Fibroblast of skin of right biceps (primary cell): ENCODE measurements at regions not wholly inside any gene's neighbourhood (a gene's known extent, or its start where the extent isn't known, plus 50 kb on each side); places are given as distances from the start of the nearest gene placed in this dataset.

Source experiments
- DNase-seq: peaks from one replicate; pipeline ENCODE4 v3.0.0-alpha.2; 2013

DNA sequence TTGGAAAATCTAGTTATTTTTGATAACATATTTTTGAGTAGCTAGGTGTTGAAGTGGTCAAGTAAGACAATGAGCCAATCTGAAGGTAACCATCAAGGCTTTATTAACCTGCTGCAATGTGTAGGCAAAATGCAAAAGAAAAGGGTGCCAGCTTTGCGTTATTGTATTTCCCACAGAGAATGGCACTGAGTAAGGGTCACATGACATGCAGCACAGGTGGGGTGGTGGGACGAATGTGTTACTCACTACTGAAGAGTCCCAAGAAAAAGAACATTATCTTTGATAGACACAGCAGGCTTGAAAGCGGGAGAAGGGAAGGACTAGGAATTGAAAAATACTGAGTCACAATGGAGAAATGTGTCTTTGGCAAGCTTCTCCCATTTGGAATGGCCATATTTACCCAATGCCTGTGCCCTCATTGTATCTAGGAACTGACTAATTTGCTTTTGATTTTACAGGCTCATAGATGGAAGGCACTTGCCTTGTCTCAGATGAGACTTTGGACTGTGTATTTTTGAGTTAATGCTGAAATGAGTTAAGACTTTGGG is 898.6 kb upstream of the POT1 start:
- no peak for DNase-seq

DNA sequence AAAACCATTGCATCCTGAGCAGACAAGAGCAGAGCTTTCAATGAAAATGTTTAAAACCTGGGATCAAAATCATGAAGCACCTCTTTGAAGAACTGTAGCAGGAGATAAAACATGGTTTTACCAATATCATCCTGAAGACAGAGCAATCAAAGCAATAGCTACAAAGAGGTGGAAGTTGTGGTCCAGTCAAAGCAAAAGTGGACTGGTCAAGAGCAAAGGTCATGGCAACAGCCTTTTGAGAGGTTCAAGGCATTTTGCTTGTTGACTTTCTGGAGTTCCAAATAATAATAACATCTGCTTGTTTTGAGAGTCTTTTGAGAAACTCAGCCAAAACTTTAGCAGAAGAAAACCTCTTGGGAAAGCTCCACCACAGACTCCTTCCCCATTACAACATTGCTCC is 893.9 kb upstream of the POT1 start:
- DNase-seq, result no peak

DNA sequence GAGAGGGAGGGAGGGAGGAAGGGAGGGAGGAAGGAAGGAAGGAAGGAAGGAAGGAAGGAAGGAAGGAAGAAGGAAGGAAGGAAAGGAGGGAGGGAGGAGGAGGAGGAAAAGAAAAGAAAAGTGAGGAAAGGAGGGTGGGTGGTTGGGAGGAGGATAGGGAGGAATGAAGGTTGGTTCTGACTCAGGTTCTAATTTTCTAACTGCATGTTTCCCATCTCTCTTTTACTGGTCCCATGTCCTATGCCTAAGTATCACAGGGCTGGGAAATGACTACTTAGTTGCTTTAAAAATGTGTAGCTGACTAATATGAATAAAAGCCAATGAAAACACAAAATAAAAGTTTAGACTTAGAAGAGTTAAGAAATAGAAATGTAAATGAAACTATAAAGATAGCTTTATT is 890.9 kb upstream of the POT1 start:
- DNase-seq, result no peak

DNA sequence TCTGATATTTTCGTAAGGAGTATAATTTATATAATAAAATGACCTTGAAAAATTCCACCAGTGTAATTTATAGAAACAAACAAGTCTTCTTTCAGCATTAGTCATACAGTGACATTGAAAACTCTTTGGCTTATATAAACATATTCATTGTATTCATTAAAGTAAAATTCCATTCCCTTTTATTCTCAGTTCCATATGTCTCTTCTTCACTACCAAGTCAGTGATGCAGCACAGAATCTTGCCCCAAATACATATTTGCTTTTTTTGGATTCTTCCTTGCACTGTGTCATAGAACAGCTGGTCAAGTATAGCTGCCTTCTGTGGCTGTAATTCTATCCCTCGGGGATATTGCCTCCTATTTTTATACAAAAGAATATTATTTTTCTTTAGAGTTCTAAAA is 884.5 kb upstream of the POT1 start:
- peak; percentile 14 for DNase-seq

DNA sequence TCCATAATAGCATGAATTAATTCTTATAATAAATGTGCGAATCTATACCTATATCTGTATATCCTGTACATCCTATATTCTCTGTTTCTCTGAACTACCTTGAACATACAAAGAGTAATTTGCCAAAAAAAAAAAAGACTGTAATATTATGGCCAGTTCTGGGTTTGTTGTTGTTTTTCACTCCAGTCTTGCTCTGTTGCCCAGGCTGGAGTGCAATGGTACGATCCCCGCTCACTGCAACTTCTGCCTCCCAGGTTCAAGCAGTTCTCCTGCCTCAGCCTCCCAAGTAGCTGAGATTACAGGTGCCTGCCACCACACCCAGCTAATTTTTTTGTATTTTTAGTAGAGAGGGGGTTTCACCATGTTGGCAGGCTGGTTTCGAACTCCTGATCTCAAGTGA is 876.9 kb upstream of the POT1 start:
- peak; percentile 3 for DNase-seq

DNA sequence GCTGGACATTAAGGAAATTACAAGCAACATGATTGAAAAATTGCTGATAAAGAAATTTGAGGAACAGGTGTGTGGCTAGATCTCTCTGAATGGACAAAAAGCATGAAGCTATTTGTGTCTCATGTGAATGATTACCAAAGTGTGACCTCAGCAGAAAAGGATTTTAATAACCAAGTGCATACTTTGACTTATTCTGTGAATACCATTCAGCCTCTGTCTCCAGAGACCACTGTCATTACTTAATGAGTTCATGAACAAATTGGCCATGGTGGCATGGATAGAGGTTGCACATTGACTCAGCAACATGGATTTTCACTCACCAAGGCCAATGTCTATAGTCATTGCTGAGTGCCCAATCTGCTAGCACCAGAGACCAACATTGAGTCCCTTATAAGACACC is 874.6 kb upstream of the POT1 start:
- no peak for DNase-seq

DNA sequence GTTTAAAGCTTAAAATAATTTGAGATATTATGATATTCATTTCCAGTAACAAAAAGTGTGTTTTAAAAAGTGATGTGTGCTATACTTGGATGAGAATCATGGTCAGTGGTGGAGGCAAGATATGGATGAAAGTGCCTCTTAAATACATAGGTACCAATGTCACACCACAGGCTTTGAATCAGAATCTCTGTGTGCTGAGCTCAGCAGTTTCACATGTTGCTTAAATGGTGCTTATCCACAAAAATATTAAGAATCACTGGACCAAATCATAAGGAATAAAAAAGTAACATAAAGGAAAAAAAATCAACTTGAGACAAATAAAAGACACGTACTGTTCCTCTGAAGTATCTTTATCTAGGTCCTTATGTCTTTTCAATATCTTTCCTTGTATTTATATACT is 850.5 kb upstream of the POT1 start:
- no peak for DNase-seq

DNA sequence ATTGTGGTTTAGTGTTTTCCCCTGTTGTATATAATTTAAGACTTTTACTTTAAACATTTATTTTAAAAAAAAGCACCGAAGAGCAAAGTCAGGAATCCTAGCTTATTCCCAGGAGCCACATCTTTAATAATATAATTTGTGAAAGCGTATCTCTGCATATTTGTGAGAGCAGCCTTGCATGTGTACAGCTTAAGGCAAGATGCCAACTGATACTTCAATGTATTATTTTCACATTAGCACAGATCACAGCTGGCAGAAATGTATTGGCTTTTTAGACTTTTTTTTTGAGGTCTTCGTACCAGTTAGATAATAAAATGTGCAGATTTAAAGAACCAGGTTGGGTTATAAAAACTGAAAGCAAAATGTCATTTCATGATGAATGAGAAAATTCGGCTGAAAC is 845.7 kb upstream of the POT1 start:
- no peak for DNase-seq

DNA sequence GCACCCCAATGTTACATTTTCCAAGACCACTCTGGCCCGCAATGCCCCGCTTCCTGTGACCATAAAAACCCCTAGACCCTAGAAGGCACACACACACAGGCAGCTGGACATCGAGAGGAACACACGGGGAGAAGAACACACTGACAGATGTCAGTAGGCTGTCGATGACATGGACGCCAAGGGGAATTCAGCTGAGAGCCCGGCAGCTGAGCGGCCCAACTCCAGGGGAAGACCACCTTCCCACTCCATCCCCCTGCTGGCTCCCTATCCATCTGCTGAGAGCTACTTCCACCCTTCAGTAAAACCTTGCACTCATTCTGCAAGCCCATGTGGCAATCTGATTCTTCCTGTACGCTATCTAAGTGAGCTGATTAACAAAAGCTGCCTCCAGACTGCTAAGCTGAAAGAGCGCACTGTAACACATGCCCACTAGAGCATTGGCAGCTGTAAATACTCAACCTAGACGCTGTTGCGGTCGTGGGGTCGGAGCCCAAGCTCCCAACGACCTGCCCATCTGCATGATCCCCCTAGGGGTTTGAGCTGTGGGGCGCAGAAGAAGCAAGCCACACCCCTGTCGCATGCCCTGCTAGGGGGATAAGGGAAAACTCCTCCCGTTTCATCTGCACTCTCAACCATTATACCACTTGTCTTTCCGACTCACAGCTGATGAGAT is 843.6 kb upstream of the POT1 start:
- no peak for DNase-seq

DNA sequence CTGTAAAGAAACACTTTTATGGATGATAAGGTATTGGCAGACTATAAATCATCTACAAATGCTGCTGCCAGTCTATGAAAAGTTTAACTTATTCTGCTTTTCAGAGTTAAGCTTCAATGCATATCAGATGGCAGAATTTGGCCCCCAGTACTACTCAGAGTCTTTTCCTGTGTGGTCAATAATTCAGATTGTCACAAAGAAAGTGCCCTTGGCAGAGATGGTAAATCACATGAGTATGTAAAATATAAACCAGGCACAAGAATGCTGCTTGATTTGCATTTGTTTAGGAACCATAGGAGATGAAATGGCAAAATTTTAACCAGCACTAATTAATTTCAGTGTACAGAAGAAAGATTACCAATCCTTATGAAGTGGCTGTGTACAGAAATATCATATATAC is 818.3 kb upstream of the POT1 start:
- no peak for DNase-seq

DNA sequence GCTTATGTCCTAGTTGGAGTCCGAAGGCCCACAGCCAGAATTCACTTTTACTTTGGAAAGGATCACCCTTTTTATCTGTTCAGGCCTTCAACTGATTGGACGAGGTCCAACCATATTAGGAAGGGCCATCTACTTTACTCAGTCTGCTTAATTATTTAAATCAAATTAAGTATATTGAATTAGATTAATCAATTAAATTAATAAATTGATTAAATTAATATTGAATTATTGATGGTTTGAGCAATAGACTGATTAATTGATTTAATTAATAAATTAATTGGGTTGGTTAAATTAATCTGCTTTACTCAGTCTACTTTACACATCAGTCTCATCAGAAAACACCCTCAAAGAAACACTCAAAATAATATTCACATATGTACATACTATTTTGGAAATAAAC is 816.9 kb upstream of the POT1 start:
- DNase-seq, result no peak

DNA sequence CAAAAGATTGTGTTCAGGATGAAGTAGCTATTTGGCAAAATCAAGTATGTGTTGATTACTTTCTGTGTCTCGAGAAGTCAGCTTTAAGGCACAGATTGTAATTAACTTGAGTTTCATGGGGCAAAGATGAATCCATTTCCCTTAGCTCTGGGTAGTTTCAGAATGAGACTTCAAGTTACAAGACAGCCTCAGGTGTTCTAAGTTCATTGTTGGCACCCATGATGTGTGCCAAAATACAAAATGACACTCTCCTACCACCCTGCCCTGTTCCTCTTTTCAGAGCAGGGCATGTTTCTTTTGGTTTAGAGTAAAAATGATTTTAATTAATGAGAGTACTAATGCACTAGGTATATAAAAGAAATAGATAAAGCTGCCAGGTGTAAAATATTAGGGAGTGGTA is 797.6 kb upstream of the POT1 start:
- no peak for DNase-seq

DNA sequence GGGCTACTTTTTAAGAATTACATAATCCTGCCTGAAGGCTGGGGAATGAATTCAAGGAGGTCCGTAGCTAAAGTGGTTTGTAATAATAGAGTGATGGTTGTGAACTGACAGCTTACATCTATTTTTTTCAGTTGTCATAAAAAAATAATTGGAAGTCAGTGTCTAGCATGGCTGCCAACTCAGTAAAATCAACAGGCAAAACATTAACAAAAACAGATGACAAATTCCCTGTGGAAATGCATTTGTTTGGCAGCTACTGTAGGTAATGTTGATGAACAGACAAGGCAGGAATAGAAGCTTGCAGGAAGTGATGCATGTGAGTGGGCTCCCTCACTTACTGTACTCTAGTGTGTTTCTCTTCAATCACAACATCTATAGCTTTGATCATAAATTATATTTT is 766.0 kb upstream of the POT1 start:
- no peak for DNase-seq

DNA sequence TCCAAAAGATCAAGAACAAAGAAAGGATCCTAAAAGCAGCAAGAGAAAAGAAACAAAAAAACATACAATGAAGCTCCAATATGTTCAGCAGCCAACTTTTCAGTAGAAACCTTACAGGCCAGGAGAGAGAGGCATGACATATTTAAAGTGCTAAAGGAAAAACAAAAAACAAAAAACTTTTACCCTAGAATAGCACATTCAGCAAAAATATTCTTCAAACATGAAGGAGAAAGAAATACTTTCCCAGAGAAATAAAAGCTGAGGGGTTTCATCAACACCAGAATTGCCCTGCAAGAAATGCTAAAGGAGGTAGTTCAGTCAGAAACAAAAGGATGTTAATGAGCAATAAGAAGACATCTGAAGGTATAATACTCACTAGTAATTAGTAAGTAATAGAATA is 753.5 kb upstream of the POT1 start:
- DNase-seq, result no peak

DNA sequence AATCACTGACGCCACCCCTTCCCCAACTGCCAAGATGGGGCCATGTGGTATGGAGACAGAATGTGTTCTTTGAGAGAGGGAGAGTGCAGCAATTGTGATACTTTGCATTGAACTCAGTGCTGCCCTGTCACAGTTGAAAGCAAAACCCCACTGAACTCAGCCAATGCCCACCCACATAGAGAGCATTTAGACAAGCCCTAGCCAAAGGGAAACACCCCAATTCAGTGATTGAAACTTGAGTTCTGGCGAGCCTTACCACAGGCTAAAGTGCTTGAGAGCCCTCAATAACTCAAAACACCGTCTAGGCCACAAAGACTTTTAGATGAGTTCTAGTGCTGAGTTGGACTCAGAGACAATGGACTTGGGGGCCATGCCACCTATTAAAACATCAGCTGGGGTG is 751.9 kb upstream of the POT1 start:
- DNase-seq, result no peak

DNA sequence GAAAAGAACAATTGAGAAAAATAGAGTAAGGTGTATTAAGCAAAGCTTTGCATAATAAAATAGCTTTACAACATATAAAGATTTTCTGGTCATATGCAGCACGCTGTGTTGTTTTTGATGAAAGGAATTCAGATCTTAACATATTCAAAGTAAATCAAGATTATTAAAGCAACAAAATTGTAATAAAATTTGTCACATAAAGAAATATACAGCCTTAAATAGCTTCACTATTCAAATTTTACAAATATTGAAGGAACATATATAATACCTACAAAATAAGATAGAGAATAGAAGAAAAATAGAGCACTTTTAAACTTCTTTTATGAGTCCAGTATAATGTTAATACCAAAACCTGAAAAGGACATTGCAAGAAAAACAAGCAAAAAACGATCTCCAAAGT is 749.1 kb upstream of the POT1 start:
- DNase-seq, result no peak

DNA sequence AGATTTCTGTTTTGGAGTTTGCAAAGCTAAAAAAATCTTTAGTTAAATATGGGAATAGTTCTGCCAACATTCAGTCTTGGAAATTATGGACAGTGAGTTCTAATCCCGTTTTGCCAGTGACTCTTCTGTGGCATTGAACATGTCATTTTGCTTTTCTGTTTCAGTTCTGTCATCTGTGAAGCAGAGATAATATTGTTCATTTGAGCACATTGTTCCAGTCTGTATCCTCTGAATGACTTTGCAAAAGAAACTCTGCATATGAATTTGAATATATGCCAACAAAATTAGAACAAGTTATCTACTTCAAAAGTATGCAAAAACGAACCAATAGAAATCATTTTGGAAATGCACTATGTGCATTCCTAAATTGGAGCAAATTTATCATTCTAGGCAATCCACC is 746.0 kb upstream of the POT1 start:
- DNase-seq, result no peak

DNA sequence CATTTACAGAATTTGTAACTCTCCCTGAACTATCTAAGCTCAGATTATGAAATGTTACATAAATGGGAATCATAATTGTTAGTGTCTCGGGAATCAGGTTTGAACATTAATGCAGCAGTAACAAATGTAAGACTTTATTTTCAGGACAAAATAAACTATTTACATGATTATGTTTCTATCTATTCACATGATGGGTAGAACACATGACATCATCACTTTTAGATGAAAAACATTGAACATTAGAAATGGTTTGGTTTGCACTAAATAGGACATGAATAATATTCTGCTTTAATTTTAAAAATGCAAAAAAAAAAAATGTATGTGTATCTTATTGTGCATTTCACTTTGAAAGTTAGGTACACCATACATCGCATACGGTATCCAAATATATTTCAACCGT is 745.5 kb upstream of the POT1 start:
- no peak for DNase-seq

DNA sequence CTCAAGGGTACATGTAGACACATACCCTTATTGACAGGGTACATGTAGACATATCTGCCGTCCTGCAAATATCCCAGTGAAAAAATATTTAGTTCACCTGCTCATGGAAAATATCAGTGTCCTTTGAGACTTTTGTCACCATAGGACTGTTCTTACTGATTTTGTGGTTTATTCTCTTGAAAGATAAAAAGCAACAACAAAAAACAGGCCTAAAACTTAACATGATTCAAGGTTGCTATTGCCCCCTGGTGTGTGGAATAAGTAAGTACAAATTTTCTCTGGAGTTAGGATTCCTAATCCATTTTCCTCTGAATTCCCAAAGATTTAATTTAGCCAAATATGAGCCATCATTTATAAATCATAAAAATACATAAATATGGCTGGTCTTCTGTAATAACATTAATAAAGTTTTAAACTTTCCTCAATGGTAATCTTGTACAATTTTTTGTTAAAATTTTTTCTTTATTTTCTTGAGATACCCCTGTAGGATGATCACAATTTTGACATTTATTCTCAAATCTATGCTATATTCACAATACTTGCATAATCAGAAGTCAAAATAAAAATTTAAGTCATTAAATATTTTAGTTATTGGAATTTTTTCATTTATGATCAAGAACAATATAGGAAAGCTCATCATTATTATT is 741.4 kb upstream of the POT1 start:
- DNase-seq, result peak; percentile 4

DNA sequence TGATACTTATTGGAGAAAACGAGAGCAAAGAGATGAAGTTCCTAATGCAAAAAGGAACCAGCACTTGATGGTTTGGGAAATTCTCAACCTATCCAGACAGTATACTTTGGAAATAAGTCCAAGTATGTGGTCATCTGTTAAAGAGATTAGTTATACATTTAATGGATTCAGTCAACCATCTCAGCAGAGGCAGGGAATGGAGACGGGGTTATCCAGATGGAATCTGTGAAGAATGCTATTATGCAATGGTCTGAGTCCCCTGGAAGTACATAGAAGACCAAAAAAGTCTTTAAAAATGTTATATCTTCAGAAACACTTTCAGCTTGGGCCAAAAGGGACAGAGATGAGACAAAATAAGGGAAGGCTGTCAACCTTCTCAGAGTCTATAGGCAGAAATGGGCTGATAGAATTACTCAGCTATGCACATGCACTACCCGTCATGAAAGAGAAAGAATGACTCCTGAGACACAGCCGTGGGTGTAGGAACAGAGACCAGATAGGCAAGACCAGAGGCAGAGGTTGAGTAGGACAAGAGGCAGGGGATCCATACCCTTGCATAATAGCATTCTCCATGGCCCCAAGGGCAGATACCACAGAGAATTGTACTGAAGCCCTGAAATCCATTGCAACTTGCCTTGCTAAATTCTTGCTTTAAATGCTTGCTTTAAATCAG is 738.8 kb upstream of the POT1 start:
- DNase-seq, result no peak

DNA sequence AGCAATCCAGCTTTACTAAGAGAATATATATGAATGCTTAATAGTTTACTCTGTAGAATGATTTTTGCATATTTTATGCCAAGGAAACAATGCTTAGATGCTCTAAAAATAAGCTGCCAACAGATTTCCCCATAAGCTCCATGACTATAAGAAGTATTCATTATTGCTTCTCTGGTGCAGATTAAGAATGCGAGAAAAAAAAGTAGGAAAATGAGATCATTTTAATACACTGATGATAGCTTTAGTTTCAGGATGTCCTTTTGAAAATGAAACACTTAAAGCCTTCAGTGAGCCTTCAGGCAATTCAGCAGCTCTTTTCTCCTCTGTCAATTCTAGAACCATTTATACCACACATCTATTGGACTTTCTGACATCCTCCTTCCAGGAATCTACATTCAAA is 735.0 kb upstream of the POT1 start:
- no peak for DNase-seq

DNA sequence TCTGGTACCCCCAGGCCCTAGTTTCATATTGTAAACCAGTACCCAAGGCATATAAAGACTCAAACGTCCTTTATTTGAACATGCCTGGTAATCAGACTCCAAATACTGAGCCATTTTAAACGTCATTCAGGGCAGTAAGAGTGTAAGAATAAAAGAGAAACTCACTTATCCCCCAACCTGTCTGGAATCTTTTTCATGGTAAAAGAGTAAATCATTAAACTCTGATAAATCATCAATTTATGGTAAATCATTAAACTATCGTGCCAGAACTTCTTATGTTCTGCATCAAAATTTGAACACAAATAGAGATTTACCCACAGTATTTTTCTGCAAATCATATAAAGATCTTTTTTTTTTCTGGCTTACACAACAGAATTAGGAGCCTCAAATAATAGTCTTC is 734.3 kb upstream of the POT1 start:
- DNase-seq, result no peak

DNA sequence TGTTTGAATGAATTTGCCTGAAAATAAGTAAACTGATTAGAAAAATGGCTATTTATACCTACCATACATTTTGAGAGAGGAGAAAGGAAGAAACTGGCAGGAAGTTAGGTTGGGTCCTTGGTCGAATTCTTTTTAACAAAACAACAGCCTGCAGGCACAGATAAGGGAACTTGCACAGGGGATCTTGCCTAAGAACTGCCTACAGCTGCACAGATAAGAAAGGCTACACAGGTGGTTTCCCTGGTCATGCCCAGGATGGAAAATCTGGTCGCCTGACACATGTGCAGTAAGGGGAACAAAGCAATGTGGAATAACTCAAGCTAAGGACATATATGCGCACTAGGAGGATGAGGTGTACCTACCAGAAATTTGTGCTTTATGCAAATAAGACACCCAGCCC is 732.1 kb upstream of the POT1 start:
- no peak for DNase-seq

DNA sequence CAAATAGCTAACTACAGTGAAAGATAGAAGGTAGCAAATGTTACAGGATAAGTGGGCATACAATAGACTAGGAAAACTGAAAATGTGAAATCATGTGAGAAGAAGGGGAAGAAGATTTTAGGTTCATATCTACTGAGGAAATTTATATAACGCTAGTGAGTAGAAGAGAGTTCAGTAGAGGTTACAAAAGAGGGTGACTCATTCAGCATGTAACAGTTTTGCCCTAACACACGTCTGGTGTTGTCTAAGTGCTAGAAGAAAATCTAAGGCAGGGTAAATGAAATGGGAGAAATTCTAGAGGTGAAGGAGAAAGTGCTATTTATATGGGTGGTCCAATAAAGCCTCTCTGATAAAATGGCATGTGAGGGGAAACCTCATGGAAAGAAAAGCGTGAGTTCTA is 731.4 kb upstream of the POT1 start:
- DNase-seq, result no peak

DNA sequence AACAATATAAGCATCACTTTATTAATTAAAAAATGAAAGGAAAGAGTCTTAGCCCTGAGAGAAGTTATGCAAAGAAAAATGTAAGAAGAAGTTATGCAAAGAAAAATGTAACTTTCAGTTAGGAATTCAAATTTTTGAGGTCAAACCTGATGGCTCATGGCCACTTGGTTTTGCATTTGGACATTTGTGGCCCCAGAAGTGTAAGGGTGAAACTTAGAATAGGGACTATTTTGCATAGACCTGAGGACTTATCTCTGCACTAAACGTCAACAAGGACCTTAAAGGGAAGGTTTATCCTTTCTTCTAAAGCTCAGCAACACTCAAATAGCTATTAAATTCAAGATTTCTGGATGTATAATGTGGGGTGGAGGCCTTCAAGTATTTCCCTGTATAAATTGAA is 724.5 kb upstream of the POT1 start:
- DNase-seq, result no peak
